GM23248 (cell line): ENCODE measurements at regions not wholly inside any gene's neighbourhood (a gene's known extent, or its start where the extent isn't known, plus 50 kb on each side); places are given as distances from the start of the nearest gene placed in this dataset.
A peak's percentile ranks its signal among the peaks of the same experiment; 100 is the strongest.

Experiments
- DNase-seq: peaks from one replicate; pipeline ENCODE4 v3.0.0-alpha.2; 2015
- H2AFZ ChIP-seq: fragments of 200-600 bp; sonication (generic); 2 replicates; pipeline ENCODE4 v1.6.1; 2016; ENCODE audit warnings: antibody characterized with exemption
- H3F3A ChIP-seq: fragments of 200-600 bp; sonication (generic); 2 replicates; pipeline ENCODE4 v1.6.1; 2016; ENCODE audit warnings: mild to moderate bottlenecking, antibody characterized with exemption, mixed run types; ENCODE audit not compliant: insufficient read depth
- H3K27ac ChIP-seq: fragments of 200-600 bp; sonication (generic); 2 replicates; pipeline ENCODE4 v1.5.1; 2016; ENCODE audit warnings: mild to moderate bottlenecking
- H3K27me3 ChIP-seq: fragments of 200-600 bp; sonication (generic); replicated peaks from 2 replicates; pipeline ENCODE4 v1.6.1; 2016; ENCODE audit warnings: mild to moderate bottlenecking; ENCODE audit not compliant: insufficient read depth
- H3K36me3 ChIP-seq: fragments of 200-600 bp; sonication (generic); 2 replicates; pipeline ENCODE4 v1.6.1; 2016; ENCODE audit warnings: low read depth, mild to moderate bottlenecking
- H3K4me1 ChIP-seq: fragments of 200-600 bp; sonication (generic); 2 replicates; pipeline ENCODE4 v1.6.1; 2016; ENCODE audit warnings: mild to moderate bottlenecking; ENCODE audit not compliant: insufficient read depth
- H3K4me2 ChIP-seq: fragments of 200-600 bp; sonication (generic); one replicate; pipeline ENCODE4 v1.6.1; 2016; ENCODE audit warnings: mild to moderate bottlenecking; ENCODE audit not compliant: unreplicated experiment
- H3K4me3 ChIP-seq: fragments of 200-600 bp; sonication (generic); 2 replicates; pipeline ENCODE4 v1.5.1; 2016; ENCODE audit warnings: mild to moderate bottlenecking
- H3K79me2 ChIP-seq: fragments of 200-600 bp; sonication (generic); 2 replicates; pipeline ENCODE4 v1.6.1; 2016; ENCODE audit warnings: mild to moderate bottlenecking; ENCODE audit not compliant: insufficient read depth
- H3K9ac ChIP-seq: fragments of 200-600 bp; sonication (generic); 2 replicates; pipeline ENCODE4 v1.6.1; 2016; ENCODE audit warnings: mild to moderate bottlenecking
- H3K9me2 ChIP-seq: fragments of 200-600 bp; sonication (generic); 2 replicates; pipeline ENCODE4 v1.6.1; 2016; ENCODE audit warnings: mixed run types, mild to moderate bottlenecking, moderate library complexity; ENCODE audit not compliant: insufficient read depth
- H3K9me3 ChIP-seq: fragments of 200-600 bp; sonication (generic); one replicate; pipeline ENCODE4 v1.6.1; 2017; ENCODE audit warnings: low read depth
- H4K20me1 ChIP-seq: fragments of 200-600 bp; sonication (generic); 2 replicates; pipeline ENCODE4 v1.6.0; 2016; ENCODE audit not compliant: insufficient read depth
- EZH2 ChIP-seq: fragments of 200-600 bp; sonication (generic); IDR thresholded peaks from 2 replicates; pipeline ENCODE4 v1.6.1; 2018; ENCODE audit warnings: antibody characterized with exemption, mild to moderate bottlenecking; ENCODE audit not compliant: insufficient read depth, poor library complexity, severe bottlenecking
- EZH2phosphoT487 ChIP-seq: fragments of 200-600 bp; sonication (generic); IDR thresholded peaks from 2 replicates; pipeline ENCODE4 v1.6.1; 2018; ENCODE audit warnings: antibody characterized with exemption, moderate library complexity, mild to moderate bottlenecking, low read depth; ENCODE audit not compliant: insufficient read depth
- WGBS, 2 experiments: methylation state at CpG; one replicate each; pipeline ENCODE4 v1.1.6; 2015 to 2017; ENCODE audit warnings: low lambda C conversion rate in 2 of 2, low coverage in 1 of 2; ENCODE audit errors: missing lambda C conversion rate in 2 of 2; 5-methylcytosine and 5-hydroxymethylcytosine counted together
- in situ Hi-C: fragments of 300-500 bp; cut with MboI; formaldehyde crosslinking; loops from 2 replicates; pipeline ENCODE4 v1.15.0; 2020

DNA sequence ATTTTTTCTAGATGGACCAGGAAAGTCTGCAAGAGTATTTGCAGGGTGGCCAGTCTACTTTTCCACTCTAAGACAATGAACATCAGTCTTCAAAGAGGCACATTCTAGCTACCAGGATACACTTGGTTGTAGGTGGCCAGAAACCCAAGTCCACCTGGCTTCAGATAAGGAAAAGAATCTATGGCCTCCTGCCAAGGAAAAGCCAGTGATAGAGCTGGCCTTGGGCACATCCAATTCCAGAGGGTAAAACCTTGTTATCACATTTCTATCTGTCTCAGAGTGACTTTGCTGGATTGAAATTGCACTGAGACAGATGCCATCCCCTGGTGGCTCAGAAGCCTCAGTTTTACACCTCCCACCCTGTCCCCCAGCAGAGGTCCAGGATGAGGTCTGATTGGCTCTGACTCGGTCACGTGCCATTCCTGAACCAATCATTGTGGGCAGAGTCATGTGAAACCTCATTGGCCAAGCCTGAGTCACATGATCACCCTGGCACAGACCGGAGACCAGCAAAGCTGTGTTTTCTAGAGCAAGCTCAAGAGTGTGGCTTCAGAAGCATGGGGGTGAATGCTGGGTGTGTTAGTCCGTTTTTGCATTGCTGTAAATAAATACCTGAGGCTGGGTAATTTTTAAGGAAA lies 497.4 kb upstream of the SULF2 start:
- H3K9me3 ChIP-seq, result no peaks in the 10 kb centered on the region
- H3K79me2 ChIP-seq, result no peaks in the 10 kb centered on the region
- H3K4me3 ChIP-seq, result no peak overlapping the region
- no peak overlapping the region for H2AFZ ChIP-seq
- H3K27ac ChIP-seq, result no peak overlapping the region
- in situ Hi-C loops, result loop anchor here (10.0 kb wide), 1 partner anchor 58 kb away; no protein-coding TSS in a partner anchor
- no peaks in the 10 kb centered on the region for H3K36me3 ChIP-seq
- peaks cover 23% of the 10 kb centered on the region for H3K4me1 ChIP-seq
- H3K4me2 ChIP-seq, result no peak overlapping the region
- H3K9me2 ChIP-seq, result no peaks in the 10 kb centered on the region
- no peak overlapping the region for H3K9ac ChIP-seq
- no peaks in the 10 kb centered on the region for H4K20me1 ChIP-seq
- WGBS, 2 experiments, result 78 to 86% methylated on average over 4 of the region's 4 CpGs
- peaks cover 24% of the 10 kb centered on the region for H3K27me3 ChIP-seq
- TF ChIP-seq EZH2phosphoT487 (no peak), EZH2 (no peak)
- no peaks in the 10 kb centered on the region for H3F3A ChIP-seq
- DNase-seq, result peak; percentile 11

DNA sequence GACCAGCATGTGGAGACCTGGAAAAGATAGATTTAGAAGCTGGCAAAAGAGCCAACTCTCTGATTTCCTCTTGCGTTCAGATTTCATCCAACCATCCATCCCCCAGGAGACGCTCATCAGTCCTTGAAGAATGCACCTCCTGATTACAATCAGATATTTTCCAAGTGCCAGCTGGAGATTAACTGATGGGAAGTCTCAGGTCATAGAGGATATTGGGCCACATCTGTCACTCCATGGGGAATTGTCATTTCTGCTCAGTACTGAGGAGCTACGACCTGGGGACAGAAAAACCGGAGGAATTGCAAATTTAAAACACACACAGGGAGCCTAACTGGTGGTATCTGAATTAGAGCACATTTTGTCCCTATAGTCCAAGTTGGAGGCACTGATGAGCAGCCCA lies 496.2 kb upstream of the SULF2 start:
- Histone ChIP-seq H3F3A (no peaks in the 10 kb centered on the region), H2AFZ (no peak overlapping the region), H3K79me2 (no peaks in the 10 kb centered on the region), H3K9me2 (no peaks in the 10 kb centered on the region), H3K4me2 (no peak overlapping the region), H3K36me3 (no peaks in the 10 kb centered on the region), H3K4me1 (peaks cover 16% of the 10 kb centered on the region), H3K9me3 (no peaks in the 10 kb centered on the region), H3K27me3 (peaks cover 29% of the 10 kb centered on the region), H3K4me3 (no peak overlapping the region), H3K9ac (no peak overlapping the region), H4K20me1 (no peaks in the 10 kb centered on the region), H3K27ac (no peak overlapping the region)
- WGBS, 2 experiments, result 84 to 92% methylated on average over 4 of the region's 4 CpGs
- DNase-seq, result no peak
- TF ChIP-seq EZH2phosphoT487, result no peak
- TF ChIP-seq EZH2, result no peak
- in situ Hi-C loops, result loop anchor here (10.0 kb wide), 1 partner anchor 57 kb away; no protein-coding TSS in a partner anchor

DNA sequence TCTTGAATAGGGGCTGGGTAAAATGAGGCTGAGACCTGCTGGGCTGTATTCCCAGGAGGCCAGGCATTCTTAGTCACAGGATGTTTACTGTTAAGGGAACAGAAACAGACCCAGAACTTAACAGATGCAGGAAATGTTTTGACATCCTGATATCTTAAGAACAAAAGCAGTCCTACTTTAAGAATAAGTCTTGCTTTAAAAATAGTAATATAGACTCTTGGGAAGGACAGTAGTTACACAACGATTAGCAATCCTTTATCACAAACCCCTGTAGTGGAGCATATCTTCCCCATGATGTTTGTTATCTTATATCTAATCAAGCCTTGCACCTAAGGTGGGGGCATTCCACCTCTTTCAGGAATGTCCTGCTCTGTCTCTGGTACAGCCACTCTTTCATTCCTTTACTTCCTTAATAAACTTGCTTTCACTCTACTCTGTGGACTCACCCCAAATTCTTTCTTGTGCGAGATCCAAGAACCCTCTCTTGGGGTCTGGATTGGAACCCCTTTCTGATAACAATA lies 493.7 kb upstream of the SULF2 start:
- no peak overlapping the region for H3K4me2 ChIP-seq
- H3K4me3 ChIP-seq, result no peak overlapping the region
- in situ Hi-C loops, result no loop called here
- H3K79me2 ChIP-seq, result no peaks in the 10 kb centered on the region
- H3K4me1 ChIP-seq, result peaks cover 5% of the 10 kb centered on the region
- WGBS, 2 experiments, result 40 to 52% methylated on average over 2 of the region's 2 CpGs
- H4K20me1 ChIP-seq, result no peaks in the 10 kb centered on the region
- peaks cover 35% of the 10 kb centered on the region for H3K27me3 ChIP-seq
- DNase-seq, result no peak
- no peak overlapping the region for H2AFZ ChIP-seq
- H3F3A ChIP-seq, result no peaks in the 10 kb centered on the region
- no peak for TF ChIP-seq EZH2
- no peak for TF ChIP-seq EZH2phosphoT487
- no peaks in the 10 kb centered on the region for H3K9me3 ChIP-seq
- H3K27ac ChIP-seq, result no peak overlapping the region
- H3K36me3 ChIP-seq, result no peaks in the 10 kb centered on the region
- H3K9me2 ChIP-seq, result no peaks in the 10 kb centered on the region
- no peak overlapping the region for H3K9ac ChIP-seq

DNA sequence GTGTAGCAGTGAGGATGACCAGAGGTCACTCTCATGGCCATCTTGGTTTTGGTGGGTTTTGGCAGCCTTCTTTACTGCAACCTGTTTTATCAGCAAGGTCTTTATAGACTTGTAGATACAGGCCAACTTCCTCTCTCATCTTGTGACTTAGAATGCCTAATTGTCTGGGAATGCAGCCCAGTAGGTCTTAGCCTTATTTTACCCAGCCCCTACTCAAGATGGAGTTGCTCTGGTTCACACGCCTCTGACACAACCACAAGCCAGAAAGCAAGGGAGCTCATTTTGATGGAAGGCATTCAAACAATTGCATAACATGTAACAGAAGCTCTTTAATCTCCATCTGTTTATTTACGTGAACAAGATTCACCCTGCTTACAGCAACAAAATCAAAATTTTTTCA lies 492.0 kb upstream of the SULF2 start:
- no peaks in the 10 kb centered on the region for H3F3A ChIP-seq
- TF ChIP-seq EZH2 (no peak), EZH2phosphoT487 (no peak)
- no peaks in the 10 kb centered on the region for H3K79me2 ChIP-seq

More for the DNA sequence above, 492.0 kb upstream of the SULF2 start:
- DNase-seq, result no peak
- Histone ChIP-seq H3K36me3 (no peaks in the 10 kb centered on the region), H3K27me3 (peaks cover 35% of the 10 kb centered on the region), H3K9me2 (no peaks in the 10 kb centered on the region), H3K9ac (no peak overlapping the region), H3K4me2 (no peak overlapping the region), H2AFZ (no peak overlapping the region), H4K20me1 (no peaks in the 10 kb centered on the region), H3K9me3 (no peaks in the 10 kb centered on the region), H3K27ac (no peak overlapping the region), H3K4me1 (no peaks in the 10 kb centered on the region), H3K4me3 (no peak overlapping the region)
- in situ Hi-C loops, result no loop called here
- 65 to 74% methylated on average over 2 of the region's 2 CpGs for WGBS, 2 experiments
